ENCODE measurements at regions not wholly inside any gene's neighbourhood (a gene's known extent, or its start where the extent isn't known, plus 50 kb on each side); places are given as distances from the start of the nearest gene placed in this dataset.

DNA sequence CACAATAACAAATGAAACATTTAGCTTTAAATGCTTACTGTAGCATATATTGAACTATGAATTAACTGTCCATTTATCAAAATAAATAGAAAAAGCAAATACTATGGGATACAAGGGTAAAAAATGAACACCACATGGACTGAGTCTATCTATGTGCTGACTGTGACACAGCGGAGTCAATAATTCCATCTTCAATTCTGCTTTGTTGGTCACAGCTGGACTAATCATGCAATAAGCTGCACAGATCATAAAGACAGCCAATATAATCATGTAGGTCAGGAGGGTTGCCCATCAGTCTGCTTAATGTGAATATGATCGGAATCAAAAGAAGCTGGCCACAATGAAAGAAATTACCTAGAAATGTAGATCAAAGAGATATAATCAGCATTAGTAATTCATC is 95.7 kb upstream of the FAM47A start:
- H3K9me3 Mint-ChIP-seq, result no peaks in the 10 kb centered on the region
- H3K36me3 Mint-ChIP-seq (ENCODE audit: low read depth), result no peaks in the 10 kb centered on the region
- no peak for TF ChIP-seq CTCF (IDR thresholded peaks at IDR 0.05; ENCODE audit: unreplicated experiment in 3 of 3)
- no peak overlapping the region for H3K4me3 Mint-ChIP-seq
- H3K4me1 Mint-ChIP-seq, result no peaks in the 10 kb centered on the region
- no peaks in the 10 kb centered on the region for H3K27me3 Mint-ChIP-seq (ENCODE audit: low read depth)
- no peak overlapping the region for H3K27ac Mint-ChIP-seq

DNA sequence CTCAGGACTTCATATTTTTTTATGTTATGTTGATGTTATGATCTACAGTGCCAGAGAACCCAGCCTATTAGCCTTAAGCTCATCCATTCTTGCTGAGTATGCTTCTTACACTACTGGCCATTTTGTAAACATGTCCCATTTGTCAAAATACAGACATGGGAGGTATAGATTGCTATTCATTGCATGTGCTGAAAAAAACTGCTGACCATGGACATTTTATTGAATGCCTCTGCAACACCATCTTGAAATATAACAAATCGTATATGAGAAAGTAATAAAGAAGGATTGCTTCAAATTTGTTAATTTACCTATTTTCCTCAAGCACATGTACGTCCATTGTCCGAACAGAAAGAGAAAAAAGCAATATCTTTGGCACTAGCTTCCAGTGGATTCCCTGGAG is 91.5 kb upstream of the FAM47A start:
- Mint-ChIP-seq H3K9me3 (no peaks in the 10 kb centered on the region), H3K4me1 (no peaks in the 10 kb centered on the region), H3K4me3 (no peak overlapping the region), H3K27ac (no peak overlapping the region), H3K27me3 (ENCODE audit: low read depth) (no peaks in the 10 kb centered on the region), H3K36me3 (ENCODE audit: low read depth) (no peaks in the 10 kb centered on the region)
- TF ChIP-seq CTCF (IDR thresholded peaks at IDR 0.05; ENCODE audit: unreplicated experiment in 3 of 3), result no peak

- no peaks in the 10 kb centered on the region for H3K27me3 Mint-ChIP-seq (ENCODE audit: low read depth)
- no peak for TF ChIP-seq CTCF (IDR thresholded peaks at IDR 0.05; ENCODE audit: unreplicated experiment in 3 of 3)
- H3K27ac Mint-ChIP-seq, result no peak overlapping the region
- no peaks in the 10 kb centered on the region for H3K4me1 Mint-ChIP-seq
- H3K9me3 Mint-ChIP-seq, result peaks cover 5% of the 10 kb centered on the region
- H3K4me3 Mint-ChIP-seq, result no peak overlapping the region
- H3K36me3 Mint-ChIP-seq (ENCODE audit: low read depth), result no peaks in the 10 kb centered on the region
These were observed 85.9 kb upstream of the FAM47A start for GRCh38 chrX:34218063-34218462.

DNA sequence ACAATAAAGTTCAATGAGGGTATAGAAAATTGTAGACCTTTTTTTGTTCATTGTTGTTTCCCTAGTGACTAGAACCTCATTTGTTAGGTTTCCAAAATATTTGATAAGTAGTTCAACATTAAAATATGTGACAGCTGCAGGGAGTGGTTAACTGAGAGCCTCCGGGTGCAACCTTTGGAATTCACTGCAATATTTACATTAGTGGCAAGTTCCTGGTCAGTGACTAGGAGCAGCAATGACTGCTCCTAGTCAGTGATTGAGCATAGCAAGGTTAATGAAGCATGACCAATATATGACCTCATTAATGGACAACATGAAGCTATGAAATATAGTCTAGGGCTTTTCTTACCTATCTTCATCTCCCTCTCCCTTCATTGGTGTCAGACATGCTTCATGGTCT is 65.8 kb upstream of the FAM47A start:
- H3K27ac Mint-ChIP-seq, result no peak overlapping the region
- no peaks in the 10 kb centered on the region for H3K27me3 Mint-ChIP-seq (ENCODE audit: low read depth)
- no peak for TF ChIP-seq CTCF (IDR thresholded peaks at IDR 0.05; ENCODE audit: unreplicated experiment in 3 of 3)
- H3K4me1 Mint-ChIP-seq, result no peaks in the 10 kb centered on the region
- H3K36me3 Mint-ChIP-seq (ENCODE audit: low read depth), result no peaks in the 10 kb centered on the region
- no peak overlapping the region for H3K4me3 Mint-ChIP-seq
- H3K9me3 Mint-ChIP-seq, result no peaks in the 10 kb centered on the region
